ENCODE measurements at regions not wholly inside any gene's neighbourhood (a gene's known extent, or its start where the extent isn't known, plus 50 kb on each side); places are given as distances from the start of the nearest gene placed in this dataset.
"Not testable (repeated sequence)": the region's sequence is repeated elsewhere in the genome, so short reads cannot be mapped to it uniquely, and the experiment has no call there.

DNA sequence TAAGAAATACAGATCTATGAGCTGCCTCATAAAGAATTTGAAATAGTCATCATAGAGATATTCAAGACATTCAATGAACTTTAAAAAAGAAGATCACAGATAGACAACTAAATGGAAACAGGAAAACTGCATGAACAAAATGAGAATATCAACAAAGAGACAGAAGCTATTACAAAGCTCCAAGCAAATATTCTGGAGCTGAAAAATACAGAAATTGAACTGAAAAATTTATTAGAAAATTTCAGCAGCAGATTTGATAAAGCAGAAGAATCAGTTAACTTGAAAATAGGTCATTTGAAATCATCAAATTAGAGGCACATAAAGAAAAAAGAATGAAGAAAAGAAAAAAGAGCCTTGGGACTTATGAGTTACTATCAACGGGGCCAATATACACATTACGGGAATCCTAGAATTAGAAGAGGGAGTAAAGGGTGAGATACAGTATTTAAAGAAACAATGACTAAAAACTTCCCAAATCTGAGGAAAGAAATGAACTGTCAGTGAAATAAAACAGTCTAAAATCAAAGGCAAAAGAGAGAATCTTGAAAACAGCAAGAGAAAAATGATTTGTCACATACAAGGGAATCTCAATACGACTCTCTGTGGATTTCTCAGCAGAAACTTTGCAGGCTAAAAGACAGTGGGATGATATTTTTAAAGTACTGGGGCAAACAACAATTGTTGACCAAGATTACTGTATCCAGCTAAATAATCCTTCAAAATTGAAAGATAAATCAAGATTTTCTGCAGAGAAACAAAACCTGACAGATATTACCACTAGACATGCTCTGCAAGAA is 641.6 kb downstream of the ANKRD50 start:
- Mint-ChIP-seq H3K36me3 (no peaks in the 10 kb centered on the region), H3K27ac (no peak overlapping the region), H3K4me1 (ENCODE audit: unreplicated experiment) (no peaks in the 10 kb centered on the region), H3K4me3 (no peak overlapping the region), H3K27me3 (no peaks in the 10 kb centered on the region), H3K9me3 (peaks cover 20% of the 10 kb centered on the region)
- no peak for TF ChIP-seq CTCF (conservative IDR thresholded peaks at IDR 0.05)
- DNase-seq (ENCODE audit: extremely low spot score, unreplicated experiment): no peak

DNA sequence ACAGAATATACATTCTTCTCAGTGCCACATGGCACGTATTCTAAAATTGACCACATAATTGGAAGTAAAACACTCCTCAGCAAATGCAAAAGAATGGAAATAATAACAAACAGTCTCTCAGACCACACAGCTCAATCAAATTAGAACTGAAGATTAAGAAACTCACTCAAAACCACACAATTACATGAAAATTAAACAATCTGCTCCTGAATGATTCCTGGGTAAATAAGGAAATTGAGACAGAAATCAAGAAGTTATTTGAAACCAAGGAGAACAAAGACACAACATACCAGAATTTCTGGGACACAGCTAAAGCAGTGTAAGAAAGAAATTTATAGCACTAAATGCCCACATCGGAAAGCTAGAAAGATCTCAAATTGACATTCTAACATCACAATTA is 637.3 kb downstream of the ANKRD50 start:
- H3K4me1 Mint-ChIP-seq (ENCODE audit: unreplicated experiment); H3K27me3 Mint-ChIP-seq: not testable (repeated sequence)
- peaks cover 20% of the 10 kb centered on the region for H3K9me3 Mint-ChIP-seq

GRCh38 chr4:124079174-124079780 is 633.3 kb downstream of the ANKRD50 start:
- Mint-ChIP-seq H3K36me3 (peaks cover 6% of the 10 kb centered on the region), H3K27me3 (no peaks in the 10 kb centered on the region)
- no peak for DNase-seq (ENCODE audit: extremely low spot score, unreplicated experiment)

More for the DNA sequence above, 637.3 kb downstream of the ANKRD50 start:
- not testable (repeated sequence) for H3K27ac Mint-ChIP-seq; H3K4me3 Mint-ChIP-seq; DNase-seq (ENCODE audit: extremely low spot score, unreplicated experiment); H3K36me3 Mint-ChIP-seq

GRCh38 chr4:124083711-124084110 is 628.8 kb downstream of the ANKRD50 start:
- no peak for TF ChIP-seq CTCF (conservative IDR thresholded peaks at IDR 0.05)
- no peaks in the 10 kb centered on the region for H3K4me1 Mint-ChIP-seq (ENCODE audit: unreplicated experiment)

More at GRCh38 chr4:124079174-124079780, 633.3 kb downstream of the ANKRD50 start:
- H3K4me3 Mint-ChIP-seq: no peak overlapping the region
- no peak for TF ChIP-seq CTCF (conservative IDR thresholded peaks at IDR 0.05)
- peaks cover 6% of the 10 kb centered on the region for H3K9me3 Mint-ChIP-seq
- no peak overlapping the region for H3K27ac Mint-ChIP-seq
- H3K4me1 Mint-ChIP-seq (ENCODE audit: unreplicated experiment): no peaks in the 10 kb centered on the region

DNA sequence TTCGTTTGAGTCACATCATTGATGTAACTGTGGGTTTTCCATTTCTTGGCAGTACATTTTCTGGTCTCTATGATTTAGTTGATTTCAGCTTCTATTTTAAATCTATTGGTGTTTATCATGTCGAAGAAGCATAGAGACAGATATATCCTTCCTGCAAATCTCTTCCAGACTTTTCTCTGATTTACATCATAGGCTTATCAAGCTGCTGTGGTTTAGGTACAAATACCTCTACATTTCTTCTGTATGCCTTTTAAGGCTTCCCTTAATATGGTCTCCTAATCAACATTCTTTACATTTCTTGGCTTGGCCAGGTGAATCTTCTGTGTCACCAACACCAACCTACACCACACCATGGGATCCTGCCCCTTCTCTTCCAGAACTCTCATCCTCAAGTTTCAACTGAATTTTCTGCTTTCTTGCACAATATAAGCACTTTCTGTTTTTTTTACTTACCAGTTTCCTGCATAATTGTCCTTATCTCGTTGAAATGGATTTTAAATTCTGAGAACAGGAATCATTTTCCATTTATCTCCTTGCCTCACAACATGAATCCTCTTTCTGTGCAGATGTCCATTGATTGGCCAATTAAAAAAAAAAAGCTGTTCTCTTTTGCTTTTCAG is 626.9 kb downstream of the ANKRD50 start:
- H3K36me3 Mint-ChIP-seq: peaks cover 3% of the 10 kb centered on the region
- TF ChIP-seq CTCF (conservative IDR thresholded peaks at IDR 0.05): no peak
- H3K4me3 Mint-ChIP-seq: no peak overlapping the region
- H3K27me3 Mint-ChIP-seq: no peaks in the 10 kb centered on the region
- H3K4me1 Mint-ChIP-seq (ENCODE audit: unreplicated experiment): no peaks in the 10 kb centered on the region
- no peak for DNase-seq (ENCODE audit: extremely low spot score, unreplicated experiment)
- no peak overlapping the region for H3K27ac Mint-ChIP-seq
- H3K9me3 Mint-ChIP-seq: peaks cover 6% of the 10 kb centered on the region

More at GRCh38 chr4:124083711-124084110, 628.8 kb downstream of the ANKRD50 start:
- Mint-ChIP-seq H3K9me3 (peaks cover 7% of the 10 kb centered on the region), H3K36me3 (peaks cover 6% of the 10 kb centered on the region), H3K4me3 (no peak overlapping the region), H3K27me3 (no peaks in the 10 kb centered on the region), H3K27ac (no peak overlapping the region)
- no peak for DNase-seq (ENCODE audit: extremely low spot score, unreplicated experiment)

- Mint-ChIP-seq H3K9me3 (peaks cover 21% of the 10 kb centered on the region), H3K4me3 (no peak overlapping the region), H3K27ac (no peak overlapping the region), H3K36me3 (peaks cover 3% of the 10 kb centered on the region), H3K4me1 (ENCODE audit: unreplicated experiment) (no peaks in the 10 kb centered on the region), H3K27me3 (no peaks in the 10 kb centered on the region)
- no peak for DNase-seq (ENCODE audit: extremely low spot score, unreplicated experiment)
- TF ChIP-seq CTCF (conservative IDR thresholded peaks at IDR 0.05): no peak
Measured at GRCh38 chr4:124090021-124090420, 622.5 kb downstream of the ANKRD50 start.
